Endothelial cell of umbilical vein (primary cell): ENCODE measurements at regions not wholly inside any gene's neighbourhood (a gene's known extent, or its start where the extent isn't known, plus 50 kb on each side); places are given as distances from the start of the nearest gene placed in this dataset.

Experiments used
- BruUV-seq: library from RNA; stranded (reverse); fragments of 400-500 nt; replicated peaks from 2 replicates; lab custom pipeline; 2021; lab: Mats Ljungman, UMichigan
- CTCF ChIA-PET: fragments of 300-600, 350-600 bp; sonication (Branson Sonifier 250); formaldehyde crosslinking; loops from one replicate; lab custom pipeline; 2021; ENCODE audit warnings: antibody characterized with exemption, inconsistent platforms; lab: Charles Lee
- POLR2A ChIA-PET: fragments of 300-600, 350-600 bp; sonication (Branson Sonifier 250); formaldehyde crosslinking; loops from one replicate; lab custom pipeline; 2021; ENCODE audit warnings: antibody characterized with exemption, inconsistent platforms; lab: Charles Lee
- DNase-seq: peaks from one replicate; pipeline ENCODE4 v3.0.0-alpha.2; 2011; ENCODE audit warnings: low read depth, low spot score
- FAIRE-seq: peaks from 2 replicates; lab custom pipeline; 2011; peaks lifted over from hg19 to GRCh38; lab: Jason Lieb, UNC
- H2AFZ ChIP-seq: 2 replicates; pipeline ENCODE4 v1.6.0; 2012; ENCODE audit warnings: low read depth, low read length, control low read depth, inconsistent platforms
- H3K27ac ChIP-seq: 2 replicates; pipeline ENCODE4 v1.5.1; 2011; ENCODE audit warnings: low read depth, mild to moderate bottlenecking, control low read depth, low read length, moderate library complexity; ENCODE audit not compliant: insufficient read depth
- H3K27me3 ChIP-seq, 2 experiments: 2 replicates each; pipeline versions ENCODE4 v1.6.0 to v1.6.1; 2011; ENCODE audit warnings: low read length in 2 of 2, mixed read lengths in 1 of 2; ENCODE audit not compliant: control insufficient read depth in 2 of 2, insufficient read depth in 2 of 2
- H3K36me3 ChIP-seq, 2 experiments: 2 replicates in 1 of 2; 3 replicates in 1 of 2; pipeline ENCODE4 v1.5.1; 2011; ENCODE audit warnings: low read length in 2 of 2, mild to moderate bottlenecking in 1 of 2, moderate library complexity in 1 of 2; ENCODE audit not compliant: control insufficient read depth in 2 of 2, insufficient read depth in 2 of 2; ENCODE audit errors: extremely low read depth in 1 of 2
- H3K4me1 ChIP-seq: 3 replicates; pipeline ENCODE4 v1.5.1; 2011; ENCODE audit warnings: mild to moderate bottlenecking, low read length; ENCODE audit not compliant: control insufficient read depth, insufficient read depth; ENCODE audit errors: extremely low read depth
- H3K4me2 ChIP-seq: 2 replicates; pipeline ENCODE4 v1.6.1; 2011; ENCODE audit warnings: low read length, control low read depth, mixed read lengths; ENCODE audit not compliant: insufficient read depth
- H3K4me3 ChIP-seq, 3 experiments: fragments of 200-600 bp in 1 of 3; sonication (generic), shearing (Covaris generic) in 1 of 3; replicated peaks in 1 of 3; 2 replicates each; pipeline ENCODE4 v1.5.1; 2011 to 2016; ENCODE audit warnings: control low read depth in 3 of 3, low read length in 3 of 3, mild to moderate bottlenecking in 2 of 3, inconsistent platforms in 1 of 3, low read depth in 1 of 3, moderate library complexity in 1 of 3; ENCODE audit not compliant: insufficient read depth in 1 of 3
- H3K79me2 ChIP-seq: 2 replicates; pipeline ENCODE4 v1.6.0; 2012; ENCODE audit warnings: low read length, inconsistent platforms; ENCODE audit not compliant: control insufficient read depth, insufficient read depth
- H3K9ac ChIP-seq: replicated peaks from 2 replicates; pipeline ENCODE3; 2011; ENCODE audit warnings: low read length, control low read depth; ENCODE audit not compliant: insufficient read depth; ENCODE audit errors: extremely low read depth
- H3K9me1 ChIP-seq: replicated peaks from 3 replicates; pipeline ENCODE4 v1.6.0; 2011; ENCODE audit warnings: mild to moderate bottlenecking, low read length; ENCODE audit not compliant: control insufficient read depth, insufficient read depth; ENCODE audit errors: extremely low read depth
- H3K9me3 ChIP-seq: replicated peaks from 2 replicates; pipeline ENCODE4 v1.5.1; 2012; ENCODE audit warnings: low read length, inconsistent platforms; ENCODE audit not compliant: control insufficient read depth, insufficient read depth
- H4K20me1 ChIP-seq: replicated peaks from 2 replicates; pipeline ENCODE3; 2011; ENCODE audit warnings: mild to moderate bottlenecking, low read length; ENCODE audit not compliant: control insufficient read depth, insufficient read depth; ENCODE audit errors: extremely low read depth
- EZH2 ChIP-seq: IDR thresholded peaks from 2 replicates; pipeline ENCODE4 v1.6.1; 2012; ENCODE audit warnings: borderline replicate concordance, low read depth, mild to moderate bottlenecking, moderate library complexity, low read length, inconsistent platforms; ENCODE audit not compliant: severe bottlenecking
- FOS ChIP-seq: IDR thresholded peaks from 2 replicates; pipeline ENCODE4 v1.6.1; 2011; ENCODE audit warnings: mild to moderate bottlenecking, low read length, moderate library complexity, borderline replicate concordance; ENCODE audit not compliant: insufficient read depth
- GATA2 ChIP-seq: IDR thresholded peaks from 2 replicates; pipeline ENCODE4 v1.7.0; 2011; ENCODE audit warnings: low read depth, mild to moderate bottlenecking, moderate library complexity, mixed read lengths, low read length; ENCODE audit not compliant: insufficient read length, insufficient read depth
- JUN ChIP-seq: IDR thresholded peaks from 2 replicates; pipeline ENCODE4 v1.6.1; 2011; ENCODE audit warnings: borderline replicate concordance, low read depth; ENCODE audit not compliant: insufficient read length, insufficient read depth
- MYC ChIP-seq: IDR thresholded peaks from one replicate; pipeline ENCODE4 v1.6.1; 2011; ENCODE audit warnings: mild to moderate bottlenecking, low read depth, low read length
- POLR2A ChIP-seq: IDR thresholded peaks from 2 replicates; pipeline ENCODE4 v1.6.1; 2012; ENCODE audit warnings: low read depth, mild to moderate bottlenecking, control low read depth, low read length
- POLR2AphosphoS5 ChIP-seq: IDR thresholded peaks from 2 replicates; pipeline ENCODE4 v1.6.1; 2012; ENCODE audit warnings: low read depth, mild to moderate bottlenecking, control low read depth, low read length, moderate library complexity; ENCODE audit not compliant: insufficient read depth
- dilution Hi-C: fragments of 300-500 bp; cut with MboI; formaldehyde crosslinking; loops from one replicate; pipeline ENCODE4 v1.15.0; 2019; ENCODE audit warnings: low sequenced_read_pairs; ENCODE audit not compliant: extremely low pct_ligation_motif_present
- intact Hi-C: fragments of 100-400 bp; cut with micrococcal nuclease; formaldehyde crosslinking; loops from one replicate; pipeline ENCODE4 v1.10.0; 2022
- TF ChIP-seq, protein P1 (sequence below), 2 donors: IDR thresholded peaks; 1 replicate in 1 of 2; 2 replicates in 1 of 2; pipeline ENCODE4 v1.5.1; 2011; ENCODE audit warnings: low read length in 2 of 2, mild to moderate bottlenecking in 2 of 2, moderate library complexity in 2 of 2, control low read depth in 1 of 2, inconsistent platforms in 1 of 2, low read depth in 1 of 2; ENCODE audit not compliant: insufficient read depth in 1 of 2; ENCODE audit errors: extremely low read depth in 1 of 2
- TF ChIP-seq, protein P2 (sequence below): IDR thresholded peaks from 2 replicates; pipeline ENCODE4 v1.6.1; 2011; ENCODE audit not compliant: insufficient read depth, insufficient read length

DNA sequence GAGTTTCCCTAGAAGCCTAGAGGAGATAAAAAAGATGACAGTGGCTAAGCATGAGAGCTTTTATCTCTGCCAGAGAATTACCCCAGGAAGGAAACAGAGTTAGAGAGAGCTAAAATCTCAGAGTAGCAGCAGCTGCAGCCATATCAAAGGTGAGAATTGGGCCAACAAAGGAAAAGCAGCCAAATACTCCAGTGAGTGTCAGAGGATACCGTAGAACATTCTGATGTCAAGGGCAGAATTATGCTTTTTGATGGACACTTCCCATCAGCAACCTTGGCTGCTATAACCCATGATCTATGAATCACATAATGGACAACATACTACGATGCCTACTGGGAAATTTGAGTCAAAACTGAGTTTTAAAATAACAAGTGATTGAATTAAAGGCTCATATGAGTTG, 405.8 kb upstream of the CPEB2 start:
- Histone ChIP-seq H3K4me3 (no peak overlapping the region), H3K9me1 (no peaks in the 10 kb centered on the region), H4K20me1 (no peaks in the 10 kb centered on the region), H3K36me3 (no peaks in the 10 kb centered on the region), H3K9ac (no peak overlapping the region), H2AFZ (no peak overlapping the region), H3K4me1 (no peaks in the 10 kb centered on the region), H3K79me2 (no peaks in the 10 kb centered on the region), H3K9me3 (no peaks in the 10 kb centered on the region), H3K4me2 (no peak overlapping the region), H3K27ac (no peak overlapping the region), H3K27me3 (no peaks in the 10 kb centered on the region)
- DNase-seq, result no peak
- intact Hi-C loops, result no loop called here
- TF ChIP-seq GATA2 (no peak), POLR2A (no peak), POLR2AphosphoS5 (no peak), JUN (no peak), MYC (no peak), FOS (no peak), EZH2 (no peak)
- TF ChIP-seq, protein P1, sequence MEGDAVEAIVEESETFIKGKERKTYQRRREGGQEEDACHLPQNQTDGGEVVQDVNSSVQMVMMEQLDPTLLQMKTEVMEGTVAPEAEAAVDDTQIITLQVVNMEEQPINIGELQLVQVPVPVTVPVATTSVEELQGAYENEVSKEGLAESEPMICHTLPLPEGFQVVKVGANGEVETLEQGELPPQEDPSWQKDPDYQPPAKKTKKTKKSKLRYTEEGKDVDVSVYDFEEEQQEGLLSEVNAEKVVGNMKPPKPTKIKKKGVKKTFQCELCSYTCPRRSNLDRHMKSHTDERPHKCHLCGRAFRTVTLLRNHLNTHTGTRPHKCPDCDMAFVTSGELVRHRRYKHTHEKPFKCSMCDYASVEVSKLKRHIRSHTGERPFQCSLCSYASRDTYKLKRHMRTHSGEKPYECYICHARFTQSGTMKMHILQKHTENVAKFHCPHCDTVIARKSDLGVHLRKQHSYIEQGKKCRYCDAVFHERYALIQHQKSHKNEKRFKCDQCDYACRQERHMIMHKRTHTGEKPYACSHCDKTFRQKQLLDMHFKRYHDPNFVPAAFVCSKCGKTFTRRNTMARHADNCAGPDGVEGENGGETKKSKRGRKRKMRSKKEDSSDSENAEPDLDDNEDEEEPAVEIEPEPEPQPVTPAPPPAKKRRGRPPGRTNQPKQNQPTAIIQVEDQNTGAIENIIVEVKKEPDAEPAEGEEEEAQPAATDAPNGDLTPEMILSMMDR (IDR thresholded peaks at IDR 0.05; ENCODE audit: extremely low read depth in 1 of 2, insufficient read depth in 1 of 2, low read depth in 1 of 2, low read length in 2 of 2), result no peak
- TF ChIP-seq, protein P2, sequence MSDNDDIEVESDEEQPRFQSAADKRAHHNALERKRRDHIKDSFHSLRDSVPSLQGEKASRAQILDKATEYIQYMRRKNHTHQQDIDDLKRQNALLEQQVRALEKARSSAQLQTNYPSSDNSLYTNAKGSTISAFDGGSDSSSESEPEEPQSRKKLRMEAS, result no peak
- no TSS peak for BruUV-seq
- ChIA-PET POLR2A (no interaction called here), CTCF (no interaction called here)
- FAIRE-seq, result no peak
- dilution Hi-C loops, result no loop called here
